ENCODE measurements at regions not wholly inside any gene's neighbourhood (a gene's known extent, or its start where the extent isn't known, plus 50 kb on each side); places are given as distances from the start of the nearest gene placed in this dataset.
"Not testable (repeated sequence)": the region's sequence is repeated elsewhere in the genome, so short reads cannot be mapped to it uniquely, and the experiment has no call there.

DNA sequence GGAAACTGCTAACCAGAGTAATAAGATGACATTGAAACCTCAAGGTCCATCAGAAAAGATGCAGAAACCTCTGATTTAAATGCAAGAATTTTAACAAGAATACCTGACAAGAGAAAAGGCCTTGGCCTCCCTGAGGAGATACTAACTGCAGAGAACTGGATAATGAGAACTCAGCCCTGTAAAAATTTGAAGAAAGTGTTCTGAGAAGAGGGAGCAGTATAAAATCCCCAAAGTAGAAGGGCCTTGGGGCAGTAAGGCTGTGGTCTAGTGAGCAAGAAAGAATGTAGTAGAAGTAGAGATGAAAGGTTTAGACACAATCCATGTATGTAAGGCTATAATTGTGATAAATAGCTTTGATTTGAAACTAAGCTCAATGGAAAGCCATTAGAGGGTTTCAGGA, 394.1 kb downstream of the ZBBX start:
- no peak for DNase-seq

DNA sequence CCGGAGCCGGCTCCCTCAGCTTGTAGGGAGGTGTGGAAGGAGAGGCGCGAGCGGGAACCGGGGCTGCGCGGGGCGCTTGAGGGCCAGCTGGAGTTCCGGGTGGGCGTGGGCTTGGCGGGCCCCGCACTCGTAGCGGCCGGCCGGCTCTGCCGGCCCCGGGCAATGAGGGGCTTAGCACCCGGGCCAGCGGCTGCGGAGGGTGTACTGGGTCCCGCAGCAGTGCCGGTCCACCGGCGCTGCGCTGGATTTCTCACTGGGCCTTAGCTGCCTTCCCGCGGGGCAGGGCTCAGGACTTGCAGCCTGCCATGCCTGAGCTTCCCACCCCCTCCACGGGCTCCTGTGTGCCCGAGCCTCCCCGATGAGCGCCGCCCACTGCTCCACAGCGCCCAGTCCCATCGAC, 404.3 kb downstream of the ZBBX start:
- not testable (repeated sequence) for DNase-seq

DNA sequence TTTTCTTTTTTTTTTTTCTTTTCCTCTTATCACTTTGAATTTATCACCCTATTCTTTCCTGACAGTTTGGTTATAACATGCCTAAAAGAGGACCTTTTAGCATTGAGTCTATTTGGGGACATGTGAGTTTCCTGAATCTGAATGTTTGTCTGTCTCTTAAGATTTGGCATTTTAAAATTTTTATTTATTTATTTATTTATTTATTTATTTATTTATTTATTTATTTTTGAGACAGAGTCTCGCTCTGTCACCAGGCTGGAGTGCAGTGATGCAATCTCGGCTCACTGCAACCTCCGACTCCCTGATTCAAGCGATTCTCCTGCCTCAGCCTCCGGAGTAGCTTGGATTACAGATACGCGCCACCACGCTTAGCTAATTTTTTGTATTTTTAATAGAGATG, 412.4 kb downstream of the ZBBX start:
- DNase-seq, result not testable (repeated sequence)

DNA sequence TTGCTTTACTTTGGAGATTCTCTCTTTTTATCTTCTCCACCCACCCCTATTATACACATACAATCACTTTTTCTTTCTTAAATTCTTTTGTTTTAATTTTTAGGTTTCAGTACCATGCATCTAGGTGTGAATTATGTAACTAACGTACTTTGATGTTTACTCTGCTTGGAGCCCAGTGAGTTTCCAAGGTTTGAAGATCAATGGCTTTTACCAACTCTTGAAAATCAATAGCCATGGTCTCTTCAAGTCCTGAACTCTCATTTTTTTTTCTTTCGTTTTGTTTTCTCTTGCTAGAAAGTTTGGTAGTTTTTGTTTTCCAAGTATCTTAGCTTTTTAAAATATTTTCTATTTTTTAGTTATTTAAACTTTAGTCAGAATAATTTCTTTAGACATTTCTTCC, 417.2 kb downstream of the ZBBX start:
- no peak for DNase-seq

DNA sequence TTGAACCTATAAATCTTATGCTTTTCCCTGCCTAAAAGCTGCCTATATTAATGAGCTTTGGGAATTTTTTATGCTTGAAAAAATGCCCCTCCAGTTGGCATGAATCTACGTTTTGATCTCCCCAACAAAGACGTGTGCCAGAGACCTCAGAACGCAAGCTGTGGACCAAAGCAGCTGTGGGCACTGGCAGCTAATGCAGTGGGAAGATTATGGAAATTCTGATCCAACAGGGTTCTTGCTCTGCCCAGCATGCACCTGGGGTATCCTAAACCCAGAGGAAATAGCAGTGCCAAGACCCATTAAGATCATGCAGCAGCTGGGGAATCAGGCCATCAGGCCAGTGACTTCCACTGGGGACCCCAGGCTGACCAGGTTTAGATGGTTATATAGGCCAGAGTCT, 423.0 kb downstream of the ZBBX start:
- DNase-seq, result no peak

DNA sequence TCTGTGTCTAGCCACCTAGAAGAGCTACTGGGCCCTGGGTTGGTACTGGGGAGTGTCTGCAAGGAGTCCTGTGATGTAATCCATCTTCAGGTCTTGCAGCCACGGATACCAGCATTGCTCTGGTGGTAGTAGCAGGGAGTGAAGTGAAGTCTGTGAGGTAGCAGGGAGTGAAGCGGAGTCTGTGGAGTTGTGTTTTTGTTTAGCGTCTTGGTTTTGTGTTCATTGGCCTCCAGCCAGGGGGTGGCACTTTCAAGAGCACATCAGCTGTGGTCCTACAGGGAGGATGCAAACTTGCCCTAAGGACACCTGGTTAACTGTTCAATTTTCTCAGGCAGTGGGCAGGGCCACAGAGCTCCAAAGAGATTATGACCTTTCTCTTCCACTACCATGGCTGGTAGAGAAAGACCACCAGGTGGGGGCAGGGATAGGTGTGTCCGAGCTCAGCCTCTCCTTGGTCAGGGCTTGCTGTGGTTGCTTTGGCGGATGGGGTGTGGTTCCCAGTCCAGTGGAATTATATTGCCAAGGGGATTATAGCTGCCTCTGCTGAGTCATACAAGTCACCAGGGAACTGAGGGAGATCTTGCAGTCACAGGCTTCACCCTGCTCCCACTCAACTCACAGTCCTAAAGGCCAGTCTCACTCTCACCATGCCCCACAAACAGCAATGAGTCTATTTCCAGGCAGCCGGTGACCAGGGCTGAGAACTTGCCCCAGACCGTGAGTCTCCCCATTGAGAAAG, 424.7 kb downstream of the ZBBX start:
- DNase-seq, result no peak

DNA sequence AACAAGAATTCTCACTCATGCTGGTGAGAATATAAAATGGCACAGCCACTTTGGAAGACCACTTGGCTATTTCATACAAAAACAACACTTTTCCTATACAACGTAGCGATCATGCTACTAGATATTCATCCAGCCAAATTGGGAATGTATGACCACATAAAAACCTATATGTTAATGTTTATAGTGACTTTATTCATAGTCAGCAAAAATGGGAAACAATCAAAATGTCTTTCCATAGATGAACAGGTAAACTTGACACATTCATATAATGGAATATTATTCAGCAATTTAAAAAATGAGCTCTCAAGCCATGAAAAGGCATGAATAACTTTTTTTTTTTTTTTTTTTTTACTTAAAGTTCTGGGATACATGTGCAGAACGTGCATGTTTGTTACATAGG, 445.2 kb downstream of the ZBBX start:
- no peak for DNase-seq

DNA sequence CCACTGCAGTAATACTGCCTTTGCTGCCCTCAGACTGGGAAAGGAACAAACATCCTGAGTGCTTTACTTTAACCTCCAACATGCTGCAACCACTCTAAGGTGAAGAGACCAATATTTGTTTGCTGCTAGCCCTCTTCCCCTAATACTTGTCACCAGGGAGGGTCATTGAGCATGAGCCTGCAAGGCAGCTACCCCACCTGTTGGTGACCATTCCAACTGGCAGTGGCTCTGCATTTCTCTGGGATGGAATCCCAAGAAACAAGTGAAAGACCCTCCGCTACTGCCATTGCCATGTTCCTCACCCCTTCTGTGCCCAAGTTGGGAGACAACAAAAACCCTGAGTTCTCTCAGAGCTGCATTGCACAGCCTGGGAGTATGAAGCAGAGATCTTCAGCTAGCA, 462.7 kb downstream of the ZBBX start:
- no peak for DNase-seq

DNA sequence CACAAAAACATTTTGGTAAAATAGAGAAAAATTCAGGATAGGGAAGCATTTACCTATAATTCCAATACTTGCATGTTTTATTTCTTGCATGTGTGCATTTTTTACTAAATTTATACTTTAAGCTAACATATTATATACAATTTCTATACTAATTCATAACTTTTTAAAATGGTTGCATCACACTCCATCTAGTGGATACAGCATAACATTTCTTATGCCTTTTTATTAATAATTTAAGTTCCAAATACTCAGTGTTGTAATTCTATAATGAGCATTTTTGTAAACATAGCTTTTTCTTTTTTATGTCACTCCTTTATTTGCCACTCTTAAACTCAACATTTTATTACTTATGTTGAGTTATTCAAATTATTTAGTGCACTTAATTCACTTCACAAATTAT, 477.7 kb downstream of the ZBBX start:
- no peak for DNase-seq

DNA sequence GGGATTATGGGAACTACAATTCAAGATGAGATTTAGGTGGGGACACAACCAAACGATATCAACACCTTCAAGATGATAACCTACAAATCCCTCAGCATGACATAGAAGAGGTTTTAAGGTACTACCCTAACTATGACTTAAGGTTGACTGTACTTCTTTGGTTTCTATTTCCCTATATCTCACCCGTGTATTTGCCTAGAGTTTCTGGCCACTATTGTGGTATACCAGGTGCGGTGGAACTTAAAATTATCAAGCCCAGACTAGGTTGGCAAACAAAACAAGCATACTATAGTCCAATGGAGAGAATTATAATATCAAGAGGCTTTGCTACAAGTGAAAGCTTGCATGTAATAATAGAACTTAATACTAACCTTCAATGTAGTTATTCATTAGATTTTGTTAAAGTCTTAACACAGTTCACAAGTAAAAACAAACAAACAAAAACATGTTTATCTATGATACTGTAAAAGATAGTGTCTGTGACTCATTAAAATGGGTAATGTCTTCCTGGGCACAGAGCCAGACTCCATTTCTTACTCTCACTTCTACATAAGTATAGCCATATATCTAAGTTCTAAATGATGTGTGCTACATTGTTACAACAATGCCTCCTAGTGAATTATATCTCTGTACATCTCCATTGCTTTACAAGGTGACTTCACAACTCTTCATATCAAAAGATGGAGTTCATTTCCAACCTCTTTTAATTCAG, 479.1 kb downstream of the ZBBX start:
- DNase-seq, result no peak

DNA sequence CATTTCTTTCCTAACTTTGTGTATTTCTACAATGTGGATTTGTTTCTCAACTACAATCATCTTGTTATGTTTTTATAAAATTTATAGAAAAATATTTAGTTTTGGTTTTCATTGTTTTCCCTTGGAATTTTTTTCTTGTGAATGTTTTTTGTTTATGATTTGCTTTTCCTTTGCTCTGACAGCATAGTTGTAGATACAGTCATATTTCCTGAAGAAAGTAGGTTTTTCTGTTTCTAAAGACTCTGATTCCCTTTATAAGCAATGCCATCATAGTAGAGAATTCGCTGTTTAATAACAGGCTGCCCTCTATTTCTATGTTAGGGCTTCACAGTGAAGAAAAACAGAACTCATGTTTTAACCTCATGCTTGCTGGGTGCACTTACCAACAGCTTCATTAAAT, 482.3 kb downstream of the ZBBX start:
- DNase-seq, result no peak

DNA sequence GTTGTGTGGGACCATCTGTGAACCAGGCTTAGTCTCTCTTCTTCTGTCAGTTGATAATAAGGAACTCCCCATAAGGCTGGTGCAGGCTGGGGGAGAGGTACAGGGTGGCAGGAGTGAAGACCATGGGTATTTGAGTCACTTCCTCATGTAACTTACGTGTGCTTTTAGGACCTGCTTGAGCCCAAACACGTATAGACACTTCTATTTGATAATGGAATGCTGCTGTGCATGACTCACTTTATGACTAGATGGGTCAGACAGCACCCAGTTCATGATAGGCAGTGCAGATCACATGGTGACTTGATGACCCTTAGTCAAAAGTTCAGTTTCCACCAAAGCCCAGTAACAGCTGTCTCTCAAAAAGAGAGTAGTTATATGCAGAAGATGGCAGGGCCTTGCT, 490.9 kb downstream of the ZBBX start:
- DNase-seq, result no peak

DNA sequence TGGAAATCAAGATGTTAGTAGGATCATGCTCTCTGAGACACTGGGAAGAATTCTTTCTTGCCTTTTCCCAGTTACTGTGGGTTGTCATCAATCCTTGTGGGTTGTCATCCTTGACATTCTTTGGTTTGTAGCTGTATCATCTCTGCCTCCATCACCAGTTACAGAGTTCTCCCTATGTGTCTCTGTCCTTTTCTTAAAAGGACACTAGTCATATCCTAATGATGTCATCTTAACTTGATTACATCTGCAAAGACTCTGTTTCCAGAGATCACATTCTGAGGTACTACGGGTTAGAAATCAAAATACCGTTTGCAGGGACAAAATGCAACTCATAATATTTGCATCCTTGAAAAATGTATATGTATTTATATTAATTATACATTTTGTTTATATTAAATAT, 500.4 kb downstream of the ZBBX start:
- no peak for DNase-seq

DNA sequence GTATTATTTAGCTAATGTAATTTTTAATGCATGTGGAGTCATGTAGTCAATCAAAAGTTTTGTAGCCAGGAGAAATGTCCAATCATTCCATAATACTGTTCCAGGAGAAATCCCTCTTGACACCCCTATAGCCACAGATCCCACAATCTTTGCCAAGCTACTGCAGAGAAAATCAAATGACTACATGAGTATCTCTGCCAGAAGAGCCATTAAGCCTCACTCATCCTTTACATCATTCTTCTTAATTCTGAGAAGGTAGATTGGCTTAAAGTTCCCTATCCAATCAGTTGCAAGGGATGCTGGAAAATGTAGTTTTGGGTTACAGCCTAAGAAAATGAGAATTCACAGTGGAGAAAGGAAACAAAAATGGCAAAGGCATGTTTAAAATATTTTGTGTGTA, 502.1 kb downstream of the ZBBX start:
- no peak for DNase-seq

DNA sequence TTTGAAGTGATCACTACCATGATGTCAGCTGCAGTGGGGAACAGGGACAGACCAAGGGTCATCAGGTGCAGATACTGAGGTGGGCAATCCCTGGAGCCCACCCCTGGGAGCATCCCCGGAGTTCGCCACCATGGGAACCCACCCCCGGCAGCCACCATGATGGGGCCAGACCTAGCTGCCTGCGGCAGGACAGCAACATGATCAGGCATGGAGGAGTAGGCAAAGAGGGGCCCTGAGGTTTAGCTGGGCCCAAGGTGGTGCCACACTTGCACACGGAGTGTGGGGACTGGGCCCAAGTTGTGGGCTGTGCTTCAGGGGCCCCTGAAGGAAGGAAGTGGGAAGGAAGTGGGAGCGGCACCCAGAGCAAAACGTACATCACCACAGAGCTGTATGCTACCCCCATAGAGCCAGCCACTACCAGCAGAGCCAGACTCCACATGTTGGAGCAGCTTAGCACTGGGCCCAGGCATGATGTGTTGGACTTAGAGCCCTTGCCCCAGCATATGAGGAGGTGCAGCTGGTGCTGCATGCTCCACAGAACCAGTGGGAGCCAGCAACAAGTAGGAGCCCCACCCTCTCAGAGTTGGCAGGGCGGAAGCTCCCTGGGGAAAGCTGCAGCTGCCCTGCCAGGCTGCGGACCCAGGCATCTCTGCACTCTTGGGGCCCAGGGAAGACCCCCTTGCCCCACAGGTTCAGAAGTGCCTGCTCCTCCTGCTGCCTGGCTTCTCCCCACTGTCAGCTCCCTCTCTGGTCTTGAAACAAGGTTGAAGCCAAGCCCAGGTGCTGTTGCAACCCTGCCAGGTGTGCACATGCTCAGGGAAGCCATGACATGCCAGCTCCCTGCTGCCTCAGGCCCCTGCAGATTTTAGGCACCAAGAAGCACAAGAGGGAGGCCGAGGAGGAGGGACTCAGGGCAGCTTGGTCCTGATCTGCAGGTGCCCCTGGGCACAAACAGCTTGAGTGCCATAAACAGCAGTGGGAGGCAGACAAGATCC, 515.3 kb downstream of the ZBBX start:
- DNase-seq, result no peak

DNA sequence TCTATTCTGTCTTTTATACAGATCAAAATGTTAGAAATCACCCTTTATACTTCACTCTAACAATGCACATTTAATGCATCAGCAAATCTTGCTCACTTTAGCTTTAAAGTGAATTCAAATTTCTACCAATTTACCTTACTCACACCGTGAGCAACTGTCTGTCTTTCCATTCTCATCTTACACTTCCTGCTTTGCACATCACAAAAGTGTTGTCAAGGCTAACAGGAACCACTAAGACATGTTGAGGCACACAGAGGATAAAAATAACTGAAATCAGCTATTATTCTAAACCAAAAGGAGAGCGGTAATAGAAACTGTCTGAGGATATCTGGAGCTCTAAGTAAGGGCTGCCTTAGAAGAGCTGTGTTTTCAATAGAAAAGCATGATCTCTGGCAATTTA, 519.9 kb downstream of the ZBBX start:
- no peak for DNase-seq

DNA sequence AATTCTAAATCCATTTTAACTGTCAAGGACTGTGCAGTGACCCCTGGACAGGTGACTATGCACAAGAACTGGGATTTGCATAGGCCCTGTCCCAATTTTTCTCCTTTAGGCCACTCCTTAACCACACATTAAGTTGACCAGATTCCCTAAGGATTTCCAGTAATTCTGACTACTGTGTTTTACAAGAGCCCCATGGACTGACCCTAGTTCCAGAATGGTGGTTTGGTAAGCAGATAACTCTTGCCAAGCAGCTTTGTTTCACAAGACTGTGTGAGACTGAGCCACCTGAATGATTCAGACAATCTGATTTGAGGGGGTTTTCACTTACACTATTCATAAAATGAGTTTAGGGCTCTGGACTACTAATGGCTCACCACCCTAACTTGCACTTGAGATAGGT, 535.8 kb downstream of the ZBBX start:
- no peak for DNase-seq

DNA sequence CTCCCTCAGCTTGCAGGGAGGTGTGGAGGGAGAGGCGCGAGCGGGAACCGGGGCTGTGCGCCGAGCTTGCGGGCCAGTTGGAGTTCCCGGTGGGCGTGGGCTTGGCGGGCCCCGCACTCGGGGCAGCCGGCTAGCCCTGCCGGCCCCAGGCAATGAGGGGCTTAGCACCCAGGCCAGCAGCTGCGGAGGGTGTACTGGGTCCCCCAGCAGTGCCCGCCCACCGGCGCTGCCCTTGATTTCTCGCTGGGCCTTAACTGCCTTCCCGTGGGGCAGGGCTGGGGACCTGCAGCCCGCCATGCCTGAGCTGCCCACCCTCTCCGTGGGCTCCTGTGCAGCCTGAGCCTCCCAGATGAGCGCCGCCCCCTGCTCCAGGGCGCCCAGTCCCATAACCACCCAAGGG, 537.3 kb downstream of the ZBBX start:
- not testable (repeated sequence) for DNase-seq

DNA sequence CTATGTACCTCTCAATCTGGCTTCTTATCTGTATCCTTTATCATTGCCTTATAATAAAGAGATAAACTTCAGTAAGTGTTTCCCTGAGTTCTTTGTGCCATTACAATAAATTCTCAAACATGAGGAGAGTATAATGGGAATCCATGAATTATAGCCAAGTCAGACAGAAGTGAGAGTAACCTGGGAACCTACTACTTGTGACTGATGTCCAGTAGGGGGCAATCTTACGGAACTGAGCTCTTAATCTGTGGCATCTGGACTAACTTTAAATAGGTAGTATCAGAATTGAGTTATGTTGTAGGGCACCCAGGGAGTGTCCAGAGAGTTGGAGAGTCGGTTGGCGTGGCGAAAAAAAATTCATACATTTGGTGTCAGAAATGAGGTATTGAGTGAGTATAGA, 542.6 kb downstream of the ZBBX start:
- DNase-seq, result no peak

DNA sequence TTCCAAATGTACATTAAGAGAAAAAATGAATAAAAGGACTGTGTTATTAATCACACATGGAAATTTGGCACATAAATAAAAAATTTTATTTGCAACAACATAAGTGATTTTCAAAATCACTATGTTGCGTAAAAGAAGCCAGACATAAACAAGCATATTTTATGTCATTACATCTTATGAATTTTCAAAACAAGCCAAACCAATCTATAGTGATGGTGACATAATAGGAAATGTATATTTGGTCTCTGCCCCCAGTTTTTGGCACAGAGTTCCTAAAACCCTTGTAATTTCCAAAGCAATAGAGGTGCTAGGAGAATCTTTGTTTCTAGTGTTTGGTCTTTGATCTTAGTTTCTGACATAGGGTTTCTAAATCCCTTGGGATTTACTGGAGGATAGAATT, 543.3 kb downstream of the ZBBX start:
- DNase-seq, result no peak

DNA sequence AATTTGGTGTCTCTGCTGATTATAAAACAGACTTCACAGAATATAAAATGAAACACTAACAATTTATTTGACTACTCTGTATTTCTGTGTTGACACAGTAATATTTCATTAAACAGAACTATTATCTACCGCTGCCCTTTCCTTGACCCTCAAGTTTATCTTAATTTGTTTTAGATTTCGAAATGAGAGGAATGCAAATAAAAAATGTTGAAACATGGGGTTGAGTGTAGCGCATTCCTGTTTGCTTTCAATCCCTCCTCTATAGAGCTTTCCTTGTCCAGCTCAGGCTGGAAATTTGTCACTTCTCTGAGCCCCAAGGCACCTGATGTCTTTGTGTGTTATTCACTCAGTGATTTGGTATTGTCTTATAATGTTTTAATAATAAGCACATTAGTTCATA, 550.2 kb downstream of the ZBBX start:
- DNase-seq, result no peak

DNA sequence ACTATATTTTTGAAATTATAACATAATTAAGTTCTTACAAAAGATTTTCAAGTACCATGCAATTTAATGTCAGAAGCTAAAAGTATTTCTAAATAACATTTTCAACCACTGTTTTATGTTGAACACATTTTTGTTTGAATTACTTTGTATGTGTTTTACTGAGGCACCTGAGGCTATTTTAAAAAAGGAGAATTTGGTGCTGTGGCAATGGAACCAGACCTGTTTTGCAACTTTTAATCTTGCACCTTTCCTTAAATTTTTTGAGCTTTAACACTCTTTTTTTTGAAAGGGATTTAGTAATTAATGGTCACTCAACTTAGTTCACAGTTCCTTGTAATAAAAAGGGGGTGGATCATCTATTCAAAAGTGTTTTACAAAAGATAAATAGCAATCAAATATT, 561.6 kb downstream of the ZBBX start:
- no peak for DNase-seq

DNA sequence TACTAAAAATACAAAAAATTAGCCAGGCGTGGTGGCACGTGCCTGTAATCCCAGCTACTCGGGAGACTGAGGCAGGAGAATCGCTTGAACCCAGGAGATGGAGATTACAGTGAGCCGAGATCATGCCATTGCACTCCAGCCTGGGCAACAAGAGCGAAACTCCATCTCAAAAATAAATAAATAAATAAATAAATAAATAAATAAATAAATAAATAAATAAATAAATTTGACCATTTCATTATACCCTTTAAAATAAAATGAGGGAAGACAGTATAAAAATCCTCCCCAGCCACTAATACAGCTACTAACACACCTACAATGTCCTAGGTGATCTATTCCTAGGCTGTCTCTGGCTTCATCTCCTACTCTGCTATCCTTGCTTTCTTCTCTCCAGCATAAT, 562.8 kb downstream of the ZBBX start:
- not testable (repeated sequence) for DNase-seq
